ENCODE measurements at regions not wholly inside any gene's neighbourhood (a gene's known extent, or its start where the extent isn't known, plus 50 kb on each side); places are given as distances from the start of the nearest gene placed in this dataset.

- intact Hi-C loops (cut with DNase I; ENCODE audit: low total_unique reads) = no loop called here
- no peak overlapping the region for H3K4me3 ChIP-seq
- no peak for TF ChIP-seq POLR2A (IDR thresholded peaks at IDR 0.05)
- TF ChIP-seq POLR2AphosphoS5 (IDR thresholded peaks at IDR 0.05) = no peak
Measured at GRCh38 chr2:217636991-217637561, 365.7 kb downstream of the TNS1 start.

DNA sequence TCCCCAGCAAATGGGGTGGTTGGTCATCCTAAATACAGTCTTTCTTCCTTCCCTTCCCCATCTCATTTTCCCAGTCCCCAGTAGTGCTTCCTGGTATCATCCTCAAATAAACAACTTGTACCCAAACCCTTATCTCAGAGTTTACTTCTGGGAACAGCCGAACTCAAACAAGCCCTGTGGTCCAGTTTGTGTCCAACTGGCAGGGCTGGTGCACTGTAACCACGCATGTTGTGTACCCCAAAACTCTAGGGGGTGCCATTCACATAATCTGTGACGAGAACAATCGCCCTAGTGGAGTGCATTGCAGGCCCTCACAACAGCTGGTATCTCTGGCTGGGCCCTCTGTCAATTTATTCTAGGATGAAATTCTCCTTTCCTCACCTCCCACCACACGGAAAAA, 366.2 kb downstream of the TNS1 start:
- TF ChIP-seq, protein P1, sequence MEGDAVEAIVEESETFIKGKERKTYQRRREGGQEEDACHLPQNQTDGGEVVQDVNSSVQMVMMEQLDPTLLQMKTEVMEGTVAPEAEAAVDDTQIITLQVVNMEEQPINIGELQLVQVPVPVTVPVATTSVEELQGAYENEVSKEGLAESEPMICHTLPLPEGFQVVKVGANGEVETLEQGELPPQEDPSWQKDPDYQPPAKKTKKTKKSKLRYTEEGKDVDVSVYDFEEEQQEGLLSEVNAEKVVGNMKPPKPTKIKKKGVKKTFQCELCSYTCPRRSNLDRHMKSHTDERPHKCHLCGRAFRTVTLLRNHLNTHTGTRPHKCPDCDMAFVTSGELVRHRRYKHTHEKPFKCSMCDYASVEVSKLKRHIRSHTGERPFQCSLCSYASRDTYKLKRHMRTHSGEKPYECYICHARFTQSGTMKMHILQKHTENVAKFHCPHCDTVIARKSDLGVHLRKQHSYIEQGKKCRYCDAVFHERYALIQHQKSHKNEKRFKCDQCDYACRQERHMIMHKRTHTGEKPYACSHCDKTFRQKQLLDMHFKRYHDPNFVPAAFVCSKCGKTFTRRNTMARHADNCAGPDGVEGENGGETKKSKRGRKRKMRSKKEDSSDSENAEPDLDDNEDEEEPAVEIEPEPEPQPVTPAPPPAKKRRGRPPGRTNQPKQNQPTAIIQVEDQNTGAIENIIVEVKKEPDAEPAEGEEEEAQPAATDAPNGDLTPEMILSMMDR (IDR thresholded peaks at IDR 0.05) = no peak
- TF ChIP-seq POLR2AphosphoS5 (IDR thresholded peaks at IDR 0.05) = no peak
- no peak for TF ChIP-seq POLR2A (IDR thresholded peaks at IDR 0.05)
- H3K27me3 ChIP-seq = no peaks in the 10 kb centered on the region
- H3K4me1 ChIP-seq = no peaks in the 10 kb centered on the region
- H3K9me3 ChIP-seq = no peaks in the 10 kb centered on the region
- H3K4me3 ChIP-seq = no peak overlapping the region
- intact Hi-C loops (cut with DNase I; ENCODE audit: low total_unique reads) = no loop called here
- DNase-seq (ENCODE audit: low spot score in 2 of 2) = no peak
- H3K36me3 ChIP-seq = no peaks in the 10 kb centered on the region
- H3K27ac ChIP-seq = no peak overlapping the region

More at GRCh38 chr2:217636991-217637561, 365.7 kb downstream of the TNS1 start:
- Histone ChIP-seq H3K27me3 (no peaks in the 10 kb centered on the region), H3K9me3 (no peaks in the 10 kb centered on the region), H3K4me1 (no peaks in the 10 kb centered on the region), H3K27ac (no peak overlapping the region), H3K36me3 (no peaks in the 10 kb centered on the region)
- DNase-seq (ENCODE audit: low spot score in 2 of 2) = no peak

GRCh38 chr2:217634871-217635270, 367.9 kb downstream of the TNS1 start:
- Histone ChIP-seq H3K9me3 (no peaks in the 10 kb centered on the region), H3K27me3 (no peaks in the 10 kb centered on the region), H3K36me3 (no peaks in the 10 kb centered on the region), H3K4me1 (no peaks in the 10 kb centered on the region), H3K27ac (no peak overlapping the region), H3K4me3 (no peak overlapping the region)
- intact Hi-C loops (cut with DNase I; ENCODE audit: low total_unique reads) = no loop called here
- DNase-seq (ENCODE audit: low spot score in 2 of 2) = no peak
- TF ChIP-seq, protein P1 (IDR thresholded peaks at IDR 0.05) = no peak
- no peak for TF ChIP-seq POLR2AphosphoS5 (IDR thresholded peaks at IDR 0.05)
- TF ChIP-seq POLR2A (IDR thresholded peaks at IDR 0.05) = no peak

DNA sequence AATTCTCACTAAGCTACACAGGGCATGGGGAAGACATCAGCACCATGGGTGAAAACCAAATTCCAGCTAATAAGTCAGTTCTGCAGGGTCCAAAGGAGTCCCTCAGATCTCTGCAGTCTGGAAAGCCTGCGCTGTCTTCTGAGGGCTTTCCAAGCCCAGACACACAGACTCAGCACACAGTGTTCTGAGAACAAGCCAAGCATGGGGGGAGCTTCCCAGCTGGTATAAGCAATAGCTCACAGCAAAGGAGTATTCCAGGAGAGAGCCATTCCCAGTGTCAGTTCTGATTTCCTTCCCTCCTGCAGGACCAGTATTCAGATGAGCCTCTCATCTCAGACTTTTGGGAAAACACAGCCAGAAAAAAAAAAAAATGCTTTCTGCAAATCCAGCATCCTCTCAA, 370.8 kb downstream of the TNS1 start:
- no peak overlapping the region for H3K4me3 ChIP-seq
- H3K9me3 ChIP-seq = no peaks in the 10 kb centered on the region
- no peaks in the 10 kb centered on the region for H3K27me3 ChIP-seq
- no peaks in the 10 kb centered on the region for H3K4me1 ChIP-seq
- H3K36me3 ChIP-seq = no peaks in the 10 kb centered on the region
- no peak for DNase-seq (ENCODE audit: low spot score in 2 of 2)
- TF ChIP-seq POLR2A (IDR thresholded peaks at IDR 0.05) (no peak), POLR2AphosphoS5 (IDR thresholded peaks at IDR 0.05) (no peak)
- TF ChIP-seq, protein P1 (IDR thresholded peaks at IDR 0.05) = no peak
- H3K27ac ChIP-seq = no peak overlapping the region
- intact Hi-C loops (cut with DNase I; ENCODE audit: low total_unique reads) = no loop called here

DNA sequence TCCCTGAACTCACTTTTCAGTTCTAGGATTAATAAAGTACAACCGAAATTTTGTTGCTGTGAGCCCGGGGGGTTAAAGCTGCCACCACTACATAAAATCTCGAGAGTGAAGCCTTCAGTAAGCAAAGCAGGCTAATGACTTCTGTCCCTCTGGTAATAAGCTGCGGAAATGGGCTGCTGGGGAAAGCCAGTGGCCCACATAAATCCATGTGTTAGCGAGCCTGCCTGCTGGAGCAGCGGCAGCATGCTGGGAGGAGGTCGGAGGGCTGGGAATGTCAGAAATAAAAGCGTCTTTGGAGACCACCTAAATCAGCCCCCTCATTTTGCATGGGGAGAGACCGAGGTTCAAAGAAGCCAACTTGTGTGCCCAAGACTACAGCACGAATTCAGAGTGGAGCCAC, 371.7 kb downstream of the TNS1 start:
- Histone ChIP-seq H3K27me3 (no peaks in the 10 kb centered on the region), H3K9me3 (no peaks in the 10 kb centered on the region), H3K27ac (no peak overlapping the region), H3K36me3 (no peaks in the 10 kb centered on the region), H3K4me1 (no peaks in the 10 kb centered on the region), H3K4me3 (no peak overlapping the region)
- intact Hi-C loops (cut with DNase I; ENCODE audit: low total_unique reads) = no loop called here
- TF ChIP-seq, protein P1 (IDR thresholded peaks at IDR 0.05) = no peak
- TF ChIP-seq POLR2A (IDR thresholded peaks at IDR 0.05) = no peak
- no peak for TF ChIP-seq POLR2AphosphoS5 (IDR thresholded peaks at IDR 0.05)
- DNase-seq (ENCODE audit: low spot score in 2 of 2) = no peak

DNA sequence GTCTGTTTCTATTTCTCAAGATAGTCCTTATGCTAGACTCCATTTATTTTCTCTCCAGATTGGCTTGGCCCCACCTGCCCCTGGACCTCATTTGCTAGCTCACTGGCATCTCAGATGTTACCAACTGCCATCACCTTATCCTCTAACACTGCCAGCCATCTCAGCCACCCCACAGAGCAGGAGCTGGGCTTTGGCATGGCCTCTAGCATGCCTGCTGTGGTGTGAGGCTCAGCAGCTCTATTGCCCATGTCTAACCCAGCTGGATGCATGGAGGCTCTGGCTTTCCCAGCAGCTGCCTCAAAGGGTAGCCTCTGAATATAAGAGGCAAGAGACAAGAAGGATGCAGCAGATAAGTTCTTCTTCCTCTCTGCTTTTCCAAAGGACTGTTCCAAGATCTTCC, 373.4 kb downstream of the TNS1 start:
- intact Hi-C loops (cut with DNase I; ENCODE audit: low total_unique reads) = no loop called here
- H3K4me1 ChIP-seq = no peaks in the 10 kb centered on the region
- no peaks in the 10 kb centered on the region for H3K27me3 ChIP-seq
- H3K36me3 ChIP-seq = no peaks in the 10 kb centered on the region
- DNase-seq (ENCODE audit: low spot score in 2 of 2) = no peak
- no peak overlapping the region for H3K4me3 ChIP-seq
- no peak overlapping the region for H3K27ac ChIP-seq
- H3K9me3 ChIP-seq = no peaks in the 10 kb centered on the region
- TF ChIP-seq POLR2AphosphoS5 (IDR thresholded peaks at IDR 0.05) (no peak), POLR2A (IDR thresholded peaks at IDR 0.05) (no peak)
- TF ChIP-seq, protein P1 (IDR thresholded peaks at IDR 0.05) = no peak
